ENCODE measurements at regions not wholly inside any gene's neighbourhood (a gene's known extent, or its start where the extent isn't known, plus 50 kb on each side); places are given as distances from the start of the nearest gene placed in this dataset.

DNA sequence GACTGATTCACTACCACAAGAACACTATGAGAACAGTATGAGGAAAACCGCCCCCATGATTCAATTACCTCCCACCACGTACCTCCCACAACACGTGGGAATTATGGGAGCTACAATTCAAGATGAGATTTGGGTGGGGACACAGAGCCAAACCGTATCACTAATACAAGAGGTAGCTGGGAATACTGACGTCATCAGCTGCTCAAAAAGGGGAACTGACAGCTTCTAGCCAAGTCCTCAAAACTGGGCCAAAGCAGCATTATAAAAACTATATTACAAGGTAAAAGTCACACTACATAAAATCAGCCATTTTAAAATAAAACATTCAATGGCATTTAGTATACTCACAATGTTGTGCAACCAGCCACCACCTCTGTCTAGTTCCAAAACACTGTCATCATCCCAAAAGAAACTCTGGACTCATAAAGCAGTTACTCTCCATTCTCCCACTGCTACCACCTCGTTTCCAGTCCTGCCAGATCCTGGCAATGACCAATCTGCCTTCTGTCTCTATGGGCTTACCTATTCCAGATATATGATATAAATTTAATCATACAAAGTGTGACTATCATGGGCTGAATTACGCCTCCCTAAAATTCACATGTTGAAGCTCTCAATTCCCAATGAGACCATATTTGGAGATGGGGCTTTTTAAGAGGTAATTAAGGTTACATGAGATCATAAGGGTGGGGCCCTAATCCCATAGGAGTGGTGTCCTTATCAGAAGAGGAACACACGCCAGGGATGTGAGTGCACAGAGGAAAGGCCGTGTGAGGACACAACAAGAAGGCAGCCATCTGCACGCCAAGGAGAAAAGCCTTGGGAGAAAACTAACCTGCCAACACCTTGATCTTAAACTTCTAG is 192.1 kb downstream of the SETD4 start (continued):
- TF ChIP-seq MAFK (IDR thresholded peaks at IDR 0.05; ENCODE audit: partially characterized antibody) (no peak), ZC3H11A (IDR thresholded peaks at IDR 0.05) (no peak)
- TF ChIP-seq, protein P1, sequence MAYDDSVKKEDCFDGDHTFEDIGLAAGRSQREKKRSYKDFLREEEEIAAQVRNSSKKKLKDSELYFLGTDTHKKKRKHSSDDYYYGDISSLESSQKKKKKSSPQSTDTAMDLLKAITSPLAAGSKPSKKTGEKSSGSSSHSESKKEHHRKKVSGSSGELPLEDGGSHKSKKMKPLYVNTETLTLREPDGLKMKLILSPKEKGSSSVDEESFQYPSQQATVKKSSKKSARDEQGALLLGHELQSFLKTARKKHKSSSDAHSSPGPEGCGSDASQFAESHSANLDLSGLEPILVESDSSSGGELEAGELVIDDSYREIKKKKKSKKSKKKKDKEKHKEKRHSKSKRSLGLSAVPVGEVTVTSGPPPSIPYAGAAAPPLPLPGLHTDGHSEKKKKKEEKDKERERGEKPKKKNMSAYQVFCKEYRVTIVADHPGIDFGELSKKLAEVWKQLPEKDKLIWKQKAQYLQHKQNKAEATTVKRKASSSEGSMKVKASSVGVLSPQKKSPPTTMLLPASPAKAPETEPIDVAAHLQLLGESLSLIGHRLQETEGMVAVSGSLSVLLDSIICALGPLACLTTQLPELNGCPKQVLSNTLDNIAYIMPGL (CRISPR knock-in tag; IDR thresholded peaks at IDR 0.05; ENCODE audit: borderline replicate concordance), result no peak
- TF ChIP-seq, protein P2, sequence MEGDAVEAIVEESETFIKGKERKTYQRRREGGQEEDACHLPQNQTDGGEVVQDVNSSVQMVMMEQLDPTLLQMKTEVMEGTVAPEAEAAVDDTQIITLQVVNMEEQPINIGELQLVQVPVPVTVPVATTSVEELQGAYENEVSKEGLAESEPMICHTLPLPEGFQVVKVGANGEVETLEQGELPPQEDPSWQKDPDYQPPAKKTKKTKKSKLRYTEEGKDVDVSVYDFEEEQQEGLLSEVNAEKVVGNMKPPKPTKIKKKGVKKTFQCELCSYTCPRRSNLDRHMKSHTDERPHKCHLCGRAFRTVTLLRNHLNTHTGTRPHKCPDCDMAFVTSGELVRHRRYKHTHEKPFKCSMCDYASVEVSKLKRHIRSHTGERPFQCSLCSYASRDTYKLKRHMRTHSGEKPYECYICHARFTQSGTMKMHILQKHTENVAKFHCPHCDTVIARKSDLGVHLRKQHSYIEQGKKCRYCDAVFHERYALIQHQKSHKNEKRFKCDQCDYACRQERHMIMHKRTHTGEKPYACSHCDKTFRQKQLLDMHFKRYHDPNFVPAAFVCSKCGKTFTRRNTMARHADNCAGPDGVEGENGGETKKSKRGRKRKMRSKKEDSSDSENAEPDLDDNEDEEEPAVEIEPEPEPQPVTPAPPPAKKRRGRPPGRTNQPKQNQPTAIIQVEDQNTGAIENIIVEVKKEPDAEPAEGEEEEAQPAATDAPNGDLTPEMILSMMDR (IDR thresholded peaks at IDR 0.05), result no peak

DNA sequence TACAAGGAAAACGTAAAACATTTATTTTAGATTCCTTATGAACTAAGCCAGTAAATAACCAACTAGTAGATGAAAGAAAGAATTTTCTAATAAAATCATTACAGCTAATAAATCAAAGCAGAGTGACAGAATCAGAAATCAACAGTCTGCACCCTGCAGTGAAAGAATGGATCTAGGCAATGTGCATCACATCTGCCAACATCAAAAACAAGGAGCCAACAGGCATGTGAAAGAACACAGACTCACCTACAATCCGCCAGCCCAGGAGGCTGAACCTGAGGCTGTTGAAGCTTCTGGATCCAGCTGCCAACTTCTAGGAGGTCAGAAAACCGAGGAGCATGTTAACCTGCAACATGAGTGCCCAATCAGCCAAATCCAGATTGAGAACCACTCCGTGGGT is 196.3 kb downstream of the SETD4 start:
- no peak overlapping the region for H3K4me2 ChIP-seq
- FAIRE-seq (no peak), ATAC-seq (no peak), DNase-seq (ENCODE audit: low read depth in 1 of 2, low spot score in 1 of 2) (no peak)
- H3K9me3 ChIP-seq, result no peaks in the 10 kb centered on the region
- no peak overlapping the region for H3K27ac ChIP-seq
- ChIA-PET CTCF (interaction anchor here (0.6 kb wide), 1 partner anchor 274 kb away, joined by 3 read pairs; no protein-coding TSS in a partner anchor), POLR2A (no interaction called here)
- WGBS (ENCODE audit: missing lambda C conversion rate), result 11% methylated on average over 4 of the region's 4 CpGs
- H3K4me1 ChIP-seq, result no peaks in the 10 kb centered on the region
- TF ChIP-seq ESRRA (IDR thresholded peaks at IDR 0.05; ENCODE audit: borderline replicate concordance, low read length) (no peak), HOXA7 (CRISPR knock-in tag; IDR thresholded peaks at IDR 0.05) (no peak), HEYL (CRISPR knock-in tag; IDR thresholded peaks at IDR 0.05) (no peak), ZC3H11A (IDR thresholded peaks at IDR 0.05) (no peak), EHMT2 (IDR thresholded peaks at IDR 0.05; ENCODE audit: low read depth) (no peak), CBX8 (IDR thresholded peaks at IDR 0.05) (no peak), TFCP2L1 (CRISPR knock-in tag; IDR thresholded peaks at IDR 0.05) (no peak), EHF (CRISPR knock-in tag; IDR thresholded peaks at IDR 0.05) (no peak), ZFP36 (IDR thresholded peaks at IDR 0.05; ENCODE audit: borderline replicate concordance, partially characterized antibody) (no peak), CHD2 (IDR thresholded peaks at IDR 0.05; ENCODE audit: low read length, partially characterized antibody) (no peak), MAZ (IDR thresholded peaks at IDR 0.05; ENCODE audit: borderline replicate concordance, low read depth, low read length) (no peak), CHD4 (IDR thresholded peaks at IDR 0.05; ENCODE audit: borderline replicate concordance) (no peak), JUN (IDR thresholded peaks at IDR 0.05) (no peak), CBX2 (IDR thresholded peaks at IDR 0.05; ENCODE audit: borderline replicate concordance, low read depth) (no peak), TP53 (CRISPR knock-in tag; IDR thresholded peaks at IDR 0.05) (no peak)
- TF ChIP-seq, protein P3, sequence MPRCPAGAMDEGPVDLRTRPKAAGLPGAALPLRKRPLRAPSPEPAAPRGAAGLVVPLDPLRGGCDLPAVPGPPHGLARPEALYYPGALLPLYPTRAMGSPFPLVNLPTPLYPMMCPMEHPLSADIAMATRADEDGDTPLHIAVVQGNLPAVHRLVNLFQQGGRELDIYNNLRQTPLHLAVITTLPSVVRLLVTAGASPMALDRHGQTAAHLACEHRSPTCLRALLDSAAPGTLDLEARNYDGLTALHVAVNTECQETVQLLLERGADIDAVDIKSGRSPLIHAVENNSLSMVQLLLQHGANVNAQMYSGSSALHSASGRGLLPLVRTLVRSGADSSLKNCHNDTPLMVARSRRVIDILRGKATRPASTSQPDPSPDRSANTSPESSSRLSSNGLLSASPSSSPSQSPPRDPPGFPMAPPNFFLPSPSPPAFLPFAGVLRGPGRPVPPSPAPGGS (IDR thresholded peaks at IDR 0.05), result no peak
- TF ChIP-seq, protein P4, sequence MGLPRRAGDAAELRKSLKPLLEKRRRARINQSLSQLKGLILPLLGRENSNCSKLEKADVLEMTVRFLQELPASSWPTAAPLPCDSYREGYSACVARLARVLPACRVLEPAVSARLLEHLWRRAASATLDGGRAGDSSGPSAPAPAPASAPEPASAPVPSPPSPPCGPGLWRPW (IDR thresholded peaks at IDR 0.05), result no peak
- TF ChIP-seq, protein P5, sequence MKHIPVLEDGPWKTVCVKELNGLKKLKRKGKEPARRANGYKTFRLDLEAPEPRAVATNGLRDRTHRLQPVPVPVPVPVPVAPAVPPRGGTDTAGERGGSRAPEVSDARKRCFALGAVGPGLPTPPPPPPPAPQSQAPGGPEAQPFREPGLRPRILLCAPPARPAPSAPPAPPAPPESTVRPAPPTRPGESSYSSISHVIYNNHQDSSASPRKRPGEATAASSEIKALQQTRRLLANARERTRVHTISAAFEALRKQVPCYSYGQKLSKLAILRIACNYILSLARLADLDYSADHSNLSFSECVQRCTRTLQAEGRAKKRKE (CRISPR knock-in tag; IDR thresholded peaks at IDR 0.05; ENCODE audit: low read depth), result no peak
- TF ChIP-seq, protein P2 (IDR thresholded peaks at IDR 0.05), result no peak
- TF ChIP-seq, protein P6, sequence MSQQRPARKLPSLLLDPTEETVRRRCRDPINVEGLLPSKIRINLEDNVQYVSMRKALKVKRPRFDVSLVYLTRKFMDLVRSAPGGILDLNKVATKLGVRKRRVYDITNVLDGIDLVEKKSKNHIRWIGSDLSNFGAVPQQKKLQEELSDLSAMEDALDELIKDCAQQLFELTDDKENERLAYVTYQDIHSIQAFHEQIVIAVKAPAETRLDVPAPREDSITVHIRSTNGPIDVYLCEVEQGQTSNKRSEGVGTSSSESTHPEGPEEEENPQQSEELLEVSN (IDR thresholded peaks at IDR 0.05; ENCODE audit: borderline replicate concordance, low read depth), result no peak
- H3K4me3 ChIP-seq, result no peak overlapping the region

Measured in A549 (cell line).